AG09309 (cell line): ENCODE measurements at regions not wholly inside any gene's neighbourhood (a gene's known extent, or its start where the extent isn't known, plus 50 kb on each side); places are given as distances from the start of the nearest gene placed in this dataset.

Experiments
- DNase-seq: peaks from one replicate; pipeline ENCODE4 v3.0.0-alpha.2; 2010; ENCODE audit warnings: low read depth
- H3K4me3 ChIP-seq: 2 replicates; pipeline ENCODE4 v1.5.1; 2011; ENCODE audit warnings: mild to moderate bottlenecking, low read depth, low read length, moderate library complexity; ENCODE audit not compliant: control insufficient read depth
- CTCF ChIP-seq: IDR thresholded peaks from 2 replicates; pipeline ENCODE4 v1.5.1; 2011; ENCODE audit warnings: mild to moderate bottlenecking, low read depth, low read length, inconsistent platforms; ENCODE audit not compliant: insufficient read depth, control insufficient read depth; ENCODE audit errors: missing control alignments

GRCh38 chr12:87107270-87107669 lies 851.1 kb upstream of the MGAT4C start:
- no peak for TF ChIP-seq CTCF
- no peak overlapping the region for H3K4me3 ChIP-seq
- DNase-seq = no peak

- H3K4me3 ChIP-seq = no peak overlapping the region
- no peak for TF ChIP-seq CTCF
- DNase-seq = no peak
Observed at GRCh38 chr12:87096082-87096585, 839.9 kb upstream of the MGAT4C start.

- no peak for TF ChIP-seq CTCF
- no peak for DNase-seq
- H3K4me3 ChIP-seq = no peak overlapping the region
Observed at GRCh38 chr12:87094356-87094755, 838.2 kb upstream of the MGAT4C start.

- DNase-seq = no peak
- no peak for TF ChIP-seq CTCF
- H3K4me3 ChIP-seq = no peak overlapping the region
Observed at GRCh38 chr12:87092421-87092820, 836.2 kb upstream of the MGAT4C start.

- no peak for DNase-seq
- no peak for TF ChIP-seq CTCF
- no peak overlapping the region for H3K4me3 ChIP-seq
Observed at GRCh38 chr12:87086118-87086891, 830.1 kb upstream of the MGAT4C start.

- DNase-seq = no peak
- H3K4me3 ChIP-seq = no peak overlapping the region
- TF ChIP-seq CTCF = no peak
Observed at GRCh38 chr12:87085286-87085685, 829.1 kb upstream of the MGAT4C start.
